Sigmoid colon (tissue), 4 donors: ENCODE measurements at regions not wholly inside any gene's neighbourhood (a gene's known extent, or its start where the extent isn't known, plus 50 kb on each side); places are given as distances from the start of the nearest gene placed in this dataset.

Experiments used
- EP300 ChIP-seq, 4 donors: sonication (generic); formaldehyde crosslinking; IDR thresholded peaks; one replicate each; pipeline ENCODE4 v1.6.1; 2017; ENCODE audit warnings: antibody characterized with exemption in 4 of 4
- POLR2A ChIP-seq, 2 donors: fragments of 450-650 bp; IDR thresholded peaks; one replicate each; pipeline ENCODE4 v1.6.1; 2016; ENCODE audit warnings: antibody characterized with exemption in 2 of 2, mild to moderate bottlenecking in 2 of 2, moderate library complexity in 2 of 2
- POLR2AphosphoS5 ChIP-seq, 4 donors: sonication (generic); formaldehyde crosslinking; IDR thresholded peaks; one replicate each; pipeline ENCODE4 v1.6.1; 2017; ENCODE audit warnings: antibody characterized with exemption in 4 of 4
- TF ChIP-seq, protein P1 (sequence below), 4 experiments: fragments of 450-650 bp in 3 of 4; fragments of 200-600 bp in 1 of 4; IDR thresholded peaks; one replicate each; pipeline ENCODE4 v1.5.1; 2016 to 2019; ENCODE audit warnings: antibody characterized with exemption in 4 of 4, mild to moderate bottlenecking in 3 of 4, moderate library complexity in 2 of 4

- TF ChIP-seq, protein P1, sequence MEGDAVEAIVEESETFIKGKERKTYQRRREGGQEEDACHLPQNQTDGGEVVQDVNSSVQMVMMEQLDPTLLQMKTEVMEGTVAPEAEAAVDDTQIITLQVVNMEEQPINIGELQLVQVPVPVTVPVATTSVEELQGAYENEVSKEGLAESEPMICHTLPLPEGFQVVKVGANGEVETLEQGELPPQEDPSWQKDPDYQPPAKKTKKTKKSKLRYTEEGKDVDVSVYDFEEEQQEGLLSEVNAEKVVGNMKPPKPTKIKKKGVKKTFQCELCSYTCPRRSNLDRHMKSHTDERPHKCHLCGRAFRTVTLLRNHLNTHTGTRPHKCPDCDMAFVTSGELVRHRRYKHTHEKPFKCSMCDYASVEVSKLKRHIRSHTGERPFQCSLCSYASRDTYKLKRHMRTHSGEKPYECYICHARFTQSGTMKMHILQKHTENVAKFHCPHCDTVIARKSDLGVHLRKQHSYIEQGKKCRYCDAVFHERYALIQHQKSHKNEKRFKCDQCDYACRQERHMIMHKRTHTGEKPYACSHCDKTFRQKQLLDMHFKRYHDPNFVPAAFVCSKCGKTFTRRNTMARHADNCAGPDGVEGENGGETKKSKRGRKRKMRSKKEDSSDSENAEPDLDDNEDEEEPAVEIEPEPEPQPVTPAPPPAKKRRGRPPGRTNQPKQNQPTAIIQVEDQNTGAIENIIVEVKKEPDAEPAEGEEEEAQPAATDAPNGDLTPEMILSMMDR (IDR thresholded peaks at IDR 0.05): no peak
- TF ChIP-seq POLR2AphosphoS5 (IDR thresholded peaks at IDR 0.05): no peak
- TF ChIP-seq EP300 (IDR thresholded peaks at IDR 0.05): no peak
- no peak for TF ChIP-seq POLR2A (IDR thresholded peaks at IDR 0.05)
These were observed 66.6 kb upstream of the CCN6 start for GRCh38 chr6:111987295-111987694.
